Muscle layer of colon (tissue), 2 donors: ENCODE measurements at regions not wholly inside any gene's neighbourhood (a gene's known extent, or its start where the extent isn't known, plus 50 kb on each side); places are given as distances from the start of the nearest gene placed in this dataset.

Source experiments
- H3K27ac ChIP-seq: one replicate; pipeline ENCODE4 v1.7.0; 2013; ENCODE audit warnings: low read depth, mild to moderate bottlenecking, low read length, moderate library complexity
- H3K27me3 ChIP-seq, 2 donors: one replicate each; pipeline ENCODE4 v1.7.0; 2013; ENCODE audit warnings: low read length in 2 of 2, mild to moderate bottlenecking in 2 of 2; ENCODE audit not compliant: insufficient read depth in 2 of 2, control insufficient read depth in 1 of 2
- H3K36me3 ChIP-seq: one replicate; pipeline ENCODE4 v1.7.0; 2013; ENCODE audit warnings: mild to moderate bottlenecking, low read length; ENCODE audit not compliant: insufficient read depth
- H3K4me1 ChIP-seq: one replicate; pipeline ENCODE4 v1.7.0; 2013; ENCODE audit warnings: mild to moderate bottlenecking, low read length; ENCODE audit not compliant: insufficient read depth
- H3K4me3 ChIP-seq, 2 donors: one replicate each; pipeline ENCODE4 v1.7.0; 2013; ENCODE audit warnings: low read length in 2 of 2, low read depth in 1 of 2, mild to moderate bottlenecking in 1 of 2, moderate library complexity in 1 of 2
- H3K9ac ChIP-seq: one replicate; pipeline ENCODE4 v1.7.0; 2013; ENCODE audit warnings: low read length
- H3K9me3 ChIP-seq: one replicate; pipeline ENCODE4 v1.7.0; 2013; ENCODE audit warnings: mild to moderate bottlenecking, low read length
- donor health status: abdominal sarcoma.
- donor health status: Adenocarcinoma of cecum.

- no peaks in the 10 kb centered on the region for H3K9me3 ChIP-seq
- no peaks in the 10 kb centered on the region for H3K4me1 ChIP-seq
- no peak overlapping the region for H3K27ac ChIP-seq
- no peaks in the 10 kb centered on the region for H3K27me3 ChIP-seq
- H3K4me3 ChIP-seq, result no peak overlapping the region
- no peak overlapping the region for H3K9ac ChIP-seq
- no peaks in the 10 kb centered on the region for H3K36me3 ChIP-seq
These were observed 1278.1 kb downstream of the AACS start for GRCh38 chr12:126343321-126343720.

GRCh38 chr12:126346087-126346486 is 1280.9 kb downstream of the AACS start:
- no peaks in the 10 kb centered on the region for H3K4me1 ChIP-seq
- H3K27ac ChIP-seq, result no peak overlapping the region
- no peaks in the 10 kb centered on the region for H3K27me3 ChIP-seq
- no peak overlapping the region for H3K4me3 ChIP-seq
- no peaks in the 10 kb centered on the region for H3K9me3 ChIP-seq
- H3K9ac ChIP-seq, result no peak overlapping the region
- H3K36me3 ChIP-seq, result no peaks in the 10 kb centered on the region

- H3K36me3 ChIP-seq, result no peaks in the 10 kb centered on the region
- H3K4me1 ChIP-seq, result no peaks in the 10 kb centered on the region
- no peaks in the 10 kb centered on the region for H3K27me3 ChIP-seq
- no peak overlapping the region for H3K4me3 ChIP-seq
- H3K9ac ChIP-seq, result no peak overlapping the region
- H3K9me3 ChIP-seq, result no peaks in the 10 kb centered on the region
- no peak overlapping the region for H3K27ac ChIP-seq
These were observed 1282.2 kb downstream of the AACS start for GRCh38 chr12:126347421-126347820.

GRCh38 chr12:126349383-126349782 is 1284.1 kb downstream of the AACS start:
- no peaks in the 10 kb centered on the region for H3K36me3 ChIP-seq
- no peak overlapping the region for H3K27ac ChIP-seq
- H3K4me1 ChIP-seq, result no peaks in the 10 kb centered on the region
- no peak overlapping the region for H3K9ac ChIP-seq
- no peak overlapping the region for H3K4me3 ChIP-seq
- H3K9me3 ChIP-seq, result no peaks in the 10 kb centered on the region
- H3K27me3 ChIP-seq, result no peaks in the 10 kb centered on the region

DNA sequence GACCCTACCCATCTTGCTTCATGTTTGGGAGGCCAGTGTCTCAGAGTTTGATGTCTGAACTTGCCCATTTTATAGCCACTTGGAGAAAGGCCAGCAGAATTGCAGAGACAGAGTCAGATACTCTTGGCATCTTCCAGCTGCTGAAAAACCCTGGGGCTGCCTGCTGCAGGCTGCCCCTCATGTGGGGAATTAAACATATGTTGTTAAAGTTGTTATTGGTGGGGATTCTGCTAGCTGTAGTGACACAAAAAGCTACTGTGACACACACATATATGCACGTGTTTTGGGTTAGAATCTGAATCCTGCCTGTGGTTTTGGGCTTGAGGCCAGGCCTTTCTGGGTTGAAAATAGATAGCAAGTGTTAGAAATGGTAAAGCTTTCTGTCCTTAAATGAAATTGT is 1288.4 kb downstream of the AACS start:
- H3K27ac ChIP-seq, result no peak overlapping the region
- no peaks in the 10 kb centered on the region for H3K36me3 ChIP-seq
- H3K4me3 ChIP-seq, result no peak overlapping the region
- no peaks in the 10 kb centered on the region for H3K4me1 ChIP-seq
- H3K27me3 ChIP-seq, result no peaks in the 10 kb centered on the region
- no peak overlapping the region for H3K9ac ChIP-seq
- no peaks in the 10 kb centered on the region for H3K9me3 ChIP-seq

DNA sequence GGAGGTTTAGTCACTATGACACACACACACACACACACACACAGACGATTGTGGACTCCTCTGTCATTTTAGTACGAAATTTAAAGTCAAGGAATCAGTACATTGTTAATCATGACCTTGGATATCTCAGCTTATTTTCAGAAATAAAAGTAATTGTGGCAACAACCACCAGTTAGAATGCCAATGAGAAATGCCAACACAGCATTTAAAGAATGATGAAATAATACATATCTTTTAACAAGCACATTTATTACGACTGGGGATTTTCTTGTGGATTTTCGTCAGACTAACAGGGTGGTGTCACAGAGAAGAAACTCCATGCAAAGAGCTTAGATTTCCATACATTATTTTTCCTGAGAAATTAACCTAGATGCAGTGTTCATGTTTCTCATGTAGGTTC is 1289.4 kb downstream of the AACS start:
- Histone ChIP-seq H3K27ac (no peak overlapping the region), H3K4me3 (no peak overlapping the region), H3K27me3 (no peaks in the 10 kb centered on the region), H3K9ac (no peak overlapping the region), H3K9me3 (no peaks in the 10 kb centered on the region), H3K4me1 (no peaks in the 10 kb centered on the region), H3K36me3 (no peaks in the 10 kb centered on the region)

DNA sequence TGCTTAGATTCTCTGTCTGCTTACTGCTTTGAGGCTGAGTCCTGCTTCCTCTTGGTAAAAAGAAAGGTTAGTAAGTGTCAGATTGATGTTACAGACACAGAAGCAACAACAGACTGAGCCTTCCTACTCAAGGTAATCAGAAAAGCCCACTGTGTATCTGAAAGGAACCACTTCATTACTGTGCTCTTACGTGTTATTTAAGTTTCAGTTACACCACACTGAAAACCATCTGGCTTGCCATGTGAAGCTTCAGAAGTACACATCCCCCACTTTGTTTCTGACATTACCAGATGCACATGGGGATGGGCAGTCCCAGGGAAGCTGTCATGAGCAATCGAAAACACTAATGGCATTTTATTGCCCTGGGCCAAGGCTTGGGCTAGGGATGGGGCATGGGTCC is 1290.1 kb downstream of the AACS start:
- Histone ChIP-seq H3K9ac (no peak overlapping the region), H3K4me3 (no peak overlapping the region), H3K36me3 (no peaks in the 10 kb centered on the region), H3K27ac (no peak overlapping the region), H3K4me1 (no peaks in the 10 kb centered on the region), H3K9me3 (no peaks in the 10 kb centered on the region), H3K27me3 (no peaks in the 10 kb centered on the region)

DNA sequence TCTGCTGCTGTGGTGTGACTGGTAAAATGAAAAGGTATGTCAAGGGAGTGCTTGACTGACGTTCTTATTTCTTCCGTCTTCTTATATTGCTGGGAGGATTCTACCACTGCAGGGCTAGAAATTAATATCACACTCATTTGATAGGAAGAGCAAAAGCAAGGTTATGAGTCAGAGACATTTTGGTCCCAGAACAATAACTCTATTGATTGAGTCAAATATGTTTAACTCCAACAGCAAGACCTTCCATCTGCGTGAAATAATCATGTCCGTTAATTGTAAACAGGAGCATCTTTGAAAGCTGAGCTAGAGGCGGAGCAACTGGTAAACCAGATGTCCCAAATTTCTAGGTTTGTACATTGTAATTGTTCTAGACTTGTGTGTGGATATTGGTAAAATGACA is 1293.6 kb downstream of the AACS start:
- no peaks in the 10 kb centered on the region for H3K36me3 ChIP-seq
- no peak overlapping the region for H3K27ac ChIP-seq
- no peaks in the 10 kb centered on the region for H3K4me1 ChIP-seq
- H3K9ac ChIP-seq, result no peak overlapping the region
- no peaks in the 10 kb centered on the region for H3K9me3 ChIP-seq
- H3K4me3 ChIP-seq, result no peak overlapping the region
- no peaks in the 10 kb centered on the region for H3K27me3 ChIP-seq

GRCh38 chr12:126359216-126359615 is 1294.0 kb downstream of the AACS start:
- Histone ChIP-seq H3K9me3 (no peaks in the 10 kb centered on the region), H3K9ac (no peak overlapping the region), H3K4me1 (no peaks in the 10 kb centered on the region), H3K4me3 (no peak overlapping the region), H3K27me3 (no peaks in the 10 kb centered on the region), H3K36me3 (no peaks in the 10 kb centered on the region), H3K27ac (no peak overlapping the region)

GRCh38 chr12:126361804-126362203 is 1296.6 kb downstream of the AACS start:
- no peaks in the 10 kb centered on the region for H3K4me1 ChIP-seq
- no peak overlapping the region for H3K4me3 ChIP-seq
- H3K9me3 ChIP-seq, result no peaks in the 10 kb centered on the region
- H3K9ac ChIP-seq, result no peak overlapping the region
- no peaks in the 10 kb centered on the region for H3K27me3 ChIP-seq
- no peaks in the 10 kb centered on the region for H3K36me3 ChIP-seq
- no peak overlapping the region for H3K27ac ChIP-seq

GRCh38 chr12:126362493-126362892 is 1297.3 kb downstream of the AACS start:
- Histone ChIP-seq H3K27ac (no peak overlapping the region), H3K4me3 (no peak overlapping the region), H3K9ac (no peak overlapping the region), H3K9me3 (no peaks in the 10 kb centered on the region), H3K36me3 (no peaks in the 10 kb centered on the region), H3K4me1 (no peaks in the 10 kb centered on the region), H3K27me3 (no peaks in the 10 kb centered on the region)

DNA sequence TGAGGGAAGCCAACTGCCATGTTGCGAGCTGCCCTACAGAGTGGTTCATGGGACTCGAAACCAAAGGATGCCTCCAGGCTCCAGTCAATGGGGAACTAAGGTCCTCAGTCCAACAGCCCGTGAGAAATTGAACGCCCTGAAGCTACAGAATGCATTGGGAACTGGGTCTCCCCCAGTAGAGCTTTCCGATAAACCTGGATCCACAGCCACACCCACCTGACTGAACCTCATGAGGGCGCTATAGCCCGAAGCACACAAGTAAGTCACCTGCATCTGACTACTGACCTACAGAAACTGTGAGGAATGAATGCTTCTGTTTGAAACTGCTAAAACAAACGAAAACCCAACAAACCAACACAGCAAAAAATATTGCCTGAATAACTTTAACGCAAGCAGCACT is 1297.7 kb downstream of the AACS start:
- no peaks in the 10 kb centered on the region for H3K36me3 ChIP-seq

More for the DNA sequence above, 1297.7 kb downstream of the AACS start:
- H3K9me3 ChIP-seq, result no peaks in the 10 kb centered on the region
- H3K9ac ChIP-seq, result no peak overlapping the region
- H3K4me1 ChIP-seq, result no peaks in the 10 kb centered on the region
- H3K4me3 ChIP-seq, result no peak overlapping the region
- H3K27ac ChIP-seq, result no peak overlapping the region
- no peaks in the 10 kb centered on the region for H3K27me3 ChIP-seq
